ENCODE measurements at regions not wholly inside any gene's neighbourhood (a gene's known extent, or its start where the extent isn't known, plus 50 kb on each side); places are given as distances from the start of the nearest gene placed in this dataset.
A peak's percentile ranks its signal among the peaks of the same experiment; 100 is the strongest.

GRCh38 chr16:62478903-62479458, 442.7 kb upstream of the CDH8 start:
- Histone ChIP-seq H3K27ac (no peak overlapping the region), H3K4me1 (no peaks in the 10 kb centered on the region), H3K9me3 (no peaks in the 10 kb centered on the region), H3K4me3 (peak overlapping the region in 1 of 2 donors; percentile 18), H3K27me3 (no peaks in the 10 kb centered on the region), H3K36me3 (no peaks in the 10 kb centered on the region)
- no peak for TF ChIP-seq CTCF (IDR thresholded peaks at IDR 0.05)
- DNase-seq (ENCODE audit: low spot score in 2 of 2) = no peak
- intact Hi-C loops (cut with DNase I) = no loop called here

- no peak for DNase-seq (ENCODE audit: low spot score in 2 of 2)
Observed at GRCh38 chr16:62477796-62478195, 441.6 kb upstream of the CDH8 start.

DNA sequence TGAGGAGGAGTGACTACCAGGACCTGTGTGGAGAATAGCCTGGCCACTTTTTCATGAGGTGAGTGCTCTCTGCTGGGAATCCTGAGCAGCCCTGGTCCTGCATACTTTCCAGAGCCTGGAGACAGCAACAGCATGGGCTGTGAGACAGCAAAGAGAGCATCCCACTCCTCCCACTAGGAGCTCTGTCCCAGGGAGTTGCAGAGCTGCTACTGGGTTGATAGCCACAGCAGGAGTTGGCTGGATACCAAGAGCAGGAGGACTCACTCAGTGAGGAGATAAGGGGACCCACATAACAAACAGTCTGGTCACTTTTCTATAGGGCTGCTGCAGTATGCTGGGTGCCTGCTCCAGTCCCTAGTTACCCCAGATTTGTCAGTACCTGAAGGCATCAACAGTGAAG, 439.3 kb upstream of the CDH8 start:
- TF ChIP-seq CTCF (IDR thresholded peaks at IDR 0.05) = no peak
- DNase-seq (ENCODE audit: low spot score in 2 of 2) = no peak
- intact Hi-C loops (cut with DNase I) = no loop called here

More at GRCh38 chr16:62477796-62478195, 441.6 kb upstream of the CDH8 start:
- H3K27me3 ChIP-seq = no peaks in the 10 kb centered on the region
- H3K9me3 ChIP-seq = no peaks in the 10 kb centered on the region
- intact Hi-C loops (cut with DNase I) = no loop called here
- H3K4me3 ChIP-seq = no peak overlapping the region
- no peaks in the 10 kb centered on the region for H3K4me1 ChIP-seq
- H3K36me3 ChIP-seq = no peaks in the 10 kb centered on the region
- no peak overlapping the region for H3K27ac ChIP-seq
- TF ChIP-seq CTCF (IDR thresholded peaks at IDR 0.05) = no peak

DNA sequence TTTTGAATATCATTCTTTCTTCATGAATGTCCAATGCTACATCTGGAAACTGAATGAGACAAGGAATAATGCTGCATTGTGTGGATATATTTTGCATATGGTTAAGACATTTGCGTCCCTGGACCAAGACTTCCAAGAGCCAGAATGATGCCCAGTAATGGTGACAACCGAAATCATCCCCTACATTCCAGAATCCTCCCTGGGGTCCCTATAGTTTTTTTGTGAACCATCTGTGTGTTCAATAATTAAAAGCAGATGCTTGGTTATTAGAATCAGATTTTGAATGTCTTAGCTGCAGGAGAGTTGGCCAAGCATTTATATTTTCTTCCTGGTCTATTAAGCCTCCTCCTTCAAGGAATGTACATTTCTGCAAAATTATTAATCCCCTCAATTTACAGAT, 426.7 kb upstream of the CDH8 start:
- TF ChIP-seq CTCF (IDR thresholded peaks at IDR 0.05) = no peak
- no peaks in the 10 kb centered on the region for H3K36me3 ChIP-seq
- no peaks in the 10 kb centered on the region for H3K4me1 ChIP-seq
- no peaks in the 10 kb centered on the region for H3K9me3 ChIP-seq
- DNase-seq (ENCODE audit: low spot score in 2 of 2) = no peak
- H3K4me3 ChIP-seq = no peak overlapping the region
- intact Hi-C loops (cut with DNase I) = no loop called here
- no peaks in the 10 kb centered on the region for H3K27me3 ChIP-seq
- H3K27ac ChIP-seq = no peak overlapping the region

More for the DNA sequence above, 439.3 kb upstream of the CDH8 start:
- Histone ChIP-seq H3K36me3 (no peaks in the 10 kb centered on the region), H3K27ac (no peak overlapping the region), H3K27me3 (no peaks in the 10 kb centered on the region), H3K4me3 (no peak overlapping the region), H3K4me1 (no peaks in the 10 kb centered on the region), H3K9me3 (no peaks in the 10 kb centered on the region)

DNA sequence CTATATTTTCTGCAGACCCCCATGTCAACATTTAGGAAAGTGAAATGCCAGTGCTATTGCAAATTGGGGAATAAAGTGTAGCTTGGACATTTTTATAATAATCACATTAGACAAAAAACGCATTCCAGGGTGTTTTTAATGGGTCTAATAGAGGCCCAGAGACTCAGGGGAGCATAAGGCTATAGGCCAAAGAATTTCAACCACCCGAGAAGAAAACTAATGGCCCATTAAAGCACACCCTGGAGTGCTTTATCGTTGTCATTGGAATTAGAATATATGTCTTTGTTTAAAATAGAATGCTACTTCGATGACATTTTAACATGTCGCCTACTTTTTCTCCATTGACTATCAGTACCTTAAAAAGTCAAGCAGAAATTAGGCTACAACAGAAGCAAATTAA, 414.1 kb upstream of the CDH8 start:
- intact Hi-C loops (cut with DNase I) = no loop called here

More for the DNA sequence above, 414.1 kb upstream of the CDH8 start:
- Histone ChIP-seq H3K27me3 (no peaks in the 10 kb centered on the region), H3K4me1 (no peaks in the 10 kb centered on the region), H3K9me3 (no peaks in the 10 kb centered on the region), H3K4me3 (no peak overlapping the region), H3K36me3 (no peaks in the 10 kb centered on the region), H3K27ac (no peak overlapping the region)
- no peak for TF ChIP-seq CTCF (IDR thresholded peaks at IDR 0.05)
- no peak for DNase-seq (ENCODE audit: low spot score in 2 of 2)

Measured in ascending aorta (tissue), 2 donors.